ENCODE measurements at regions not wholly inside any gene's neighbourhood (a gene's known extent, or its start where the extent isn't known, plus 50 kb on each side); places are given as distances from the start of the nearest gene placed in this dataset.
"Not testable (repeated sequence)": the region's sequence is repeated elsewhere in the genome, so short reads cannot be mapped to it uniquely, and the experiment has no call there.

DNA sequence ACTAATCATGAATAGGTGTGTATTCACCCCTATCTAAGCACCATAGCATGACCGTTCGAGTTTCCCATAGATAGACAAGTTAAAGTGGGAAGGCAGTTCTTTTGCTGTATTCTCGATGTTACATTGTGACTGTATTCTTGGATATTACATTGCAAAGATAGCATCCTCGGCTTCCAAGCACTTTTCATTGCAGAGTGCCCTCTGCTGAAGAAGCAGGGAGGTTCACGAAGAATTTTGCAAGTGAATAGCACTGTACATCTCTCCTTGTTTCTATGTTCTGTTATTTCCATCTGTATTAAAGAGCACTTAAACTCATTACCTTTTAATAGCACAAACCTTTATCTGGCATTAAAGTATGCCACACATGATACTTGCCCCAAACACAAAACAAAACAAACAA is 426.7 kb upstream of the ARX start:
- DNase-seq, result no peak

DNA sequence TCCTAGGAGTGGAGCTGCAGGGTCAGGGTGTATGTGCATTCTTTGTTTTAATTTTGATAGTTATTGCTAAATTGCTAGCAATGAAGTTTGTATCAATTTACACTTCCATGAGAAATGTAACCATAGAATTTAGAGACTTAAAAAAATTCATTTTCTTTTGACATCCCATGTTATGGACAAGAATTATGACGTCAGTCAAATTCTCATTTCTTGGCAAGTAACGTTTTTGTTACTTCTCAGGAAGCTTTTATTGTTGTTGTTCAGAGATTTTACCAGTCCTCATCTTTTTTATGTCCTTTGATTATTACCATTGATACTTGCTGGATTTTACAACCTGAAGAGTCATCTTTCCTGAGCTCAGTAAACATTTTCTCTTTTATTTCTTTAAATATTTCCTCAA is 417.5 kb upstream of the ARX start:
- DNase-seq, result no peak

DNA sequence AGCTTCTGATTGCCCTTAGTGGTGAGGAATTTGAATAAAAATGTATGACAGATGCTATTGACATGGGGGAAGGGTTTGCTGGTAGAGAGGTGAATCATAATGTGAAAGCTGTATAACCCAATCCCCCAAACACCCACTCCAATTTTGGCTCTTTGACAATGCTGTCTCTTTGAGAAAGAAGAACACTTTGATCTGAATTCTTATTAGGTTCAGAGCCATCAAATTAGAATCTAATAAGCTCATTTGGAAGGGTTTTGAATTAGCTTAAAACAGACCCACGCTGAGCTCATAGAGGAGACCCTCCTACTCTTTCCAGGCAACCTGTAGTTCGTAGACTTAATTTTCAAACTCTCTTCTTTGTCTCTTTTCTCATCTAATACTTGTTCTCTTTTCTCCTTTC is 416.6 kb upstream of the ARX start:
- no peak for DNase-seq

GRCh38 chrX:25427873-25428555 is 412.2 kb upstream of the ARX start:
- DNase-seq, result no peak

DNA sequence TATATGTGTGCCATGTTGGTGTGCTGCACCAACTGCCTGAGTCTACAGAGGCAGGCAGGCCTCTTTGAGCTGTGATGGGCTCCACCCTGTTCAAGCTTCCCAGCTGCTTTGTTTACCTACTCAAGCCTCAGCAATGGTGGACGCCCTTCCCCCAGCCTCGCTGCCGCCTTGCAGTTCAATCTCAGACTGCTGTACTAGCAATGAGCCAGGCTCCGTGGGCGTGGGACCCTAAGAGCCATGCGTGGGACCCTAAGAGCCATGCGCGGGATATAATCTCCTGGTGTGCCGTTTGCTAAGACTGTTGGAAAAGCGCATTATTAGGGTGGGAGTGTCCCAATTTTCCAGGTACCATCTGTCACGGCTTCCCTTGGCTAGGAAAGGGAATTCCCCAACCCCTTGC is 388.4 kb upstream of the ARX start:
- not testable (repeated sequence) for DNase-seq

- DNase-seq, result no peak
Observed at GRCh38 chrX:25389266-25389665, 373.5 kb upstream of the ARX start.

GRCh38 chrX:25383196-25383595 is 367.4 kb upstream of the ARX start:
- DNase-seq, result no peak

- no peak for DNase-seq
Observed at GRCh38 chrX:25356456-25356855, 340.7 kb upstream of the ARX start.

DNA sequence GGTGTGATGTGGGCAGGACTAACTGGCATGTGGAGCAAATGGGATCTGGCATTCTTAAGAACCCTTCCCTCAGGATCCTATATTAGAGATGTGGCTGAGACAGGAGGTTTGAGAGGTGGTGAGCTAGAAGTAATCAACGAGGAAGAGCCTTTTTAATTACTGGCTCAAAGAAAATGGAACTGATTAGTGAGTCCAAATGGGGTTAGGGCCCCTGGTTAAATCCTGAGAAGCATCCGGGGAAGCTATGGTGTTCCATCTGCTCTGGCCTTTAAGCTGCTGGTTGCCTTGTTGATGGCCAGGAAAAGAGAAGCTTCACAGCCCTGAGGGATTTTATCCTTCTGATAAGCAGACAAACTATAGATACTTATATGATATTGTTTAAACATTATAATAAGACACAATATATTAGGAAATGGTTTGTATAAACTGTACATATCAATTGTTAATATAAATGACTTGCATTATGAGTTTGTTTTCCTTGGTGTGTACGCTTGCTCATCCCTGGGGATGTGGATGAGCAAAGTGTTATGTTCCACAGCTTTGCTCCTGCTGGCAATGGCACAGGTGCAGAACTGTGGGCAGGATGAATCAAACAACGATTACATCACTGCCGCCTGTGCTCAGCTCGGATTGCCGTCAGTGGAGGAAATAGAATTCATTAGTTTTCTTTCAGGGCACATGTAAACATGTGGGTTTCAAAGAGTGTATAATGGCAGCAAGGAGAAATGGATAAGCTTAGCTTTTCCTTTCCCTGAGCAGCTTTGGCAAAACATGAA is 328.6 kb upstream of the ARX start:
- DNase-seq, result no peak

DNA sequence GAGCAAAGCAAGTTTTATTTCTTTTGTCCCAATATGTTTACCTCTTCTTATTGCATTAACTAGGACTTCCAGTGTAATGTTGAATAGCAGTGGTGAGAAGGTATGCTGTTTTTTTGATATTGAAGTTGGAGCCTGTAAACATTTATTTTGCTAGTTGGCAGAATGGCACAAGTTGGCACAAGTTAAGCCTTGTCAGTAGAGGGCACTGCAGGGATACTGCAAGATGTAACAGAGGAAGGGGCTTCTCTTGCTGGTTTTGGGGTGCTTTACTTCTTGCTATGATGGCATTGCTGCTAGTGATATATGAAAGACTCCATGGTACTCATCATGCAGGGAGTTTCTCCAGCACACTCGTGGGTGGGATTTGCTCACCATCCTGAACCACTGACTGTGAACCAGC is 327.3 kb upstream of the ARX start:
- DNase-seq, result no peak

GRCh38 chrX:25337841-25338240 is 322.1 kb upstream of the ARX start:
- no peak for DNase-seq

- no peak for DNase-seq
Observed at GRCh38 chrX:25300994-25301393, 285.2 kb upstream of the ARX start.

DNA sequence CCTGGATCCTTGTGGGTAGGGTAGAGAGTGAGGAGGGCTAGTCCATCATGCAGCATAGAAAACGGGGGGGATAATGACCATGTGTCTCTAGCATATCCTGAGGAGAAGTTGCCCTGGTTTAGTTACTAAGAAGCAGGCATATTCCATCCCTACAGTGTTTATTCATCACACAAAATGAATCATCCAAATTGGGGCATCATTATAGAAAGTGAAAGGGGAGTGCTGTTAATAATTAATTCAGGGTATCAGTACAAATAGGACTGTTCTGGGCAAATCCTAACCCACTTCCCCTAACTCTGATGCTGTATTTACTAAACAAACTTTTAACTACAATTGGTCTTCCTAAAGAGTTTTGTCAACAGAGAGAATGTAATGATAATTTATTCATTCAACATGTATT is 281.1 kb upstream of the ARX start:
- no peak for DNase-seq

- DNase-seq, result no peak
Observed at GRCh38 chrX:25295466-25295865, 279.7 kb upstream of the ARX start.

GRCh38 chrX:25290132-25290531 is 274.4 kb upstream of the ARX start:
- DNase-seq, result no peak

GRCh38 chrX:25288676-25289075 is 272.9 kb upstream of the ARX start:
- no peak for DNase-seq

DNA sequence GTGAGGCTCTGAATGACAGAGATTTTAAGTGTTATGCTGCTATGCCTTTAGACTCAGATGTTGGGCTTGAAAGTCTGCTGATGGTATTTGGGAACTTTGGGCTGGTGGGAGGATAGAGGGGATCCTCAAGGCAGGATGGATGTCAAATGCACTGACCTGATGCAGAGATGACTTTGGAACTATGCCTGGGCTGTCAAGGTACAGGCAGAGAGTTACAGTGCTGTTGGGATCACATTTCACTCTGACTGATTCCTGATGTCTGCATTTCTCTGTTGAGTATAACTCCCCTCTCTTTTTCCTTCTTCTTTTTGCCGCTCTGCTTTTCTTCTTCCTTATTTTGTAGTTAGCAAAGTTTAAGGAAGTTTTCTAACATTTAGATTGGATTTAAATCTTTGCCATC is 271.8 kb upstream of the ARX start:
- DNase-seq, result no peak

GRCh38 chrX:25285598-25285997 is 269.8 kb upstream of the ARX start:
- no peak for DNase-seq

GRCh38 chrX:25279510-25279909 is 263.7 kb upstream of the ARX start:
- DNase-seq, result no peak

DNA sequence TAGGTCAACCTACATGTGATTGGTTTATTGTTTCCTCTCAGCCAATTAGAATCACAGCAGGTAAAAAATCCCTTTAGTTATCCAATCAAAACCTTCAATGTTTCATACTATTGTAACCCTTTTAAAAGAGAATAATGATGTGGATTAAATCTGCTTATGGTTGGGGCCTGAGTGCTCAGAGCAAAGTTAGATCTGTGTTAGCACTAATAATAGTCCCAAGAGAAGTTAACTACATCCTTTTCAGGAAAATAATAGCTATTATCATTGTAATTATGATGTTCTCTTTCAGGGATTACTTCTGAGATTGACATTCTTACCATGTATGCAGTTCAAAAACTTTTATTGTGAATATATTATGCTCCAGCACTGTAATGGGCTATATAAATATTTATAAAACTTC is 262.6 kb upstream of the ARX start:
- no peak for DNase-seq

DNA sequence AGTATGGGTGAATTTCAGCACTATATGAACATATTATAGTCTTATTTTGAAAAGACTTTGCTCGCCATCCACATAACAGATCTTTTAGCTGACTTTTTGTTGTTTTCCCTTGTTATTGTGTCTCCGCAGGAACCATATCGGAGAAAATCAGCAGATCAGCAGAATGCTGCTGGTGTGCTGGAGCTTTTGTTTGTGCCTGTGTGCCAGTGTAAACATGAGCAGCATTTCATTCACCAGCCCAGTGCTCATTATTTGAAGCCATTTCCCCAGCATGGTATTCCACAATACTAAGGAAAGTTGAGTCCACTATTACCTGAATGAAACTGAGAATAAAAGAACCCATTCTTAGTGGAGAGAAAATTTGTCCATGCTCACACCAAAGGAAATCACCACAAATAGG is 261.8 kb upstream of the ARX start:
- DNase-seq, result no peak

GRCh38 chrX:25275159-25275558 is 259.4 kb upstream of the ARX start:
- no peak for DNase-seq

DNA sequence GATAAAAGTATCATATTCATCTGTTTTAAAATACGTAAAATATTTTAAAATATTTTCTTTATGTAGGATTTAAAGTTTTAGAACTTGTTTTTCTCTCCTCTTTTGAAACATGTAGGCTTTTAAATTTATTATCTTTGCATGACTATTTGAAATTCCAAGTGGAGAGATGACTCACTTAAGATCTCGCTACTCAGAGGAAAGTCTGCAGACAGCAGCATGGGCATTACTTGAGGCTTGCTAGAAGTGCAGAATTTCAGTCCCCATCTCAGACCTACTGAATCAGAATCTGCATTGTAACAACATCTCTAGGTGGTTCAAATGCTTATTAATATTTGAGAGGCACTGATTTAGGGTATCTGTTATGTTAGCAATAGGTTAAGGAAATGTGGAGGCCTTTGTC is 225.7 kb upstream of the ARX start:
- DNase-seq, result no peak

DNA sequence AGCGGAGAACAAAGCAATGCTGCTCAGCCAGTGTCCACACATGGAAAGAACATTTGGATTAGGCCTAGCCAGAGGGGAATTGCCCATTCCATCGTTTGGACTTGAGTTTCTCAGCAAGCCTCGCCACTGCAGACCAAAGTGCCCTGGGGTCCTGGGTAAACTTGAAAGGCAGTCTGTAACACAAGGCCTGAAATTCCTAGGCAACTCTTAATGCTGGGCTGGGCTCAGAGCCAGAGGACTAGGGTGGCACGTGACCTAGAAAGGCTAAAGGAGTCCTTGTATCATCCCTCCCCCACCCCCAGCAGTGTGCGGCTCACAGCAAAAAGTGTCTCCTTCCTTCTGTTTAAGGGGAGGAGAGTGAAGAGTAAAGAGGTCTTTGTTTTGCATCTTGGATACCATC is 210.4 kb upstream of the ARX start:
- DNase-seq, result no peak

DNA sequence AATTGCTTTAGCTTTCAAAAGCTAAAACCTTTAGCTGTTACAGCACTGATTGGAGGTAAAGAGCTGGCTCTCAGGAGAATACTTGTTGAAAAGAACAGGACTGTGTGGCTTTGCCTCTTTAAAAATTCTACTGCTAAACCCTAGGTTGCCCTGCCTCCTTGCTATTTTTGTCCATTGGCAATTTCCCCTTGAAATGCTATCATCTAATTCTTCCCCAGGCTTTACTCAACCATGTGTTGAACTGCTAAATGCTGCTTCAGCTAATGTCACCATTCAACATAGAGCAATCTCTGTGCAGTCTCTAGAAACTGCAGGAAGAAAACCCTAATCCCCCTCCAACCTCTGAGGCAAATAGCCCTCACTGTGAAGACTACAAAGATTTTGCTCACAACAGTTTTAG is 203.7 kb upstream of the ARX start:
- DNase-seq, result no peak
